Keratinocyte (primary cell): ENCODE measurements at regions not wholly inside any gene's neighbourhood (a gene's known extent, or its start where the extent isn't known, plus 50 kb on each side); places are given as distances from the start of the nearest gene placed in this dataset.

ENCODE experiments used
- EZH2 ChIP-seq: IDR thresholded peaks from one replicate; pipeline ENCODE4 v1.6.1; 2012; ENCODE audit warnings: inconsistent platforms, mild to moderate bottlenecking, low read length, moderate library complexity
- TF ChIP-seq, protein P1 (sequence below), 3 experiments: IDR thresholded peaks in 1 of 3; conservative IDR thresholded peaks in 1 of 3; optimal IDR thresholded peaks in 1 of 3; 2 replicates in 2 of 3; 3 replicates in 1 of 3; pipeline versions ENCODE3 to v1.5.1; 2011; ENCODE audit warnings: low read length in 3 of 3, mild to moderate bottlenecking in 3 of 3, moderate library complexity in 2 of 3, control low read depth in 1 of 3, inconsistent platforms in 1 of 3; ENCODE audit not compliant: insufficient read depth in 2 of 3; ENCODE audit errors: extremely low read depth in 1 of 3

DNA sequence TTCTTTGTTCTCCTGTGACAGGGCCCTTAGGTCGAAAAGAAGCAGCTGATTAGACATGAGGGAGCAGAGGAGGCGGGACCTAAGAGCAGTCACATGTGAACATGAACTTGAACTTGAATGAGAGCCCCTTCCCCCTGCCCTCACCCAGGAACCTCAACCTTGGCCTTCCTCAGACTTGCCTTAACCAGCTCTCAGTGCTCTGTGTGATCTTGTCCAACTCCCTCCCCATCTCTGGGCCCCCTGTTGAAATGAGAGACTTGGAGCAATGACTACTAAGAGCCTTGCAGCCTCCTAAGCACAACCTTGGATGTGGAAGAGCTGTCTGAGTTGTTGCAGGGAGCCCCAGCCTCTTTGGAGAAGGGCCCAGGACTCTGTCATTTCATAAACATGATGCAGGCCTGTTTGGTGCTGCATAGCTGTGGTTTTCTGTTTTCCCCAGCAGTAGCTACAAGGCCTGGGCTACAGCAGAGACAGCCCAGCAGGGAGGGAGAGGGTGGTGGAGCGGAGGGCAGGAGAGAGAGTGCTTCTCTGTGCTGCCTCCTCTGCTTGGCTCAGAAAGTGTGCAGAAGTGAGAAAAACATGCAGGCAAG, 123.9 kb upstream of the ZMIZ1 start:
- TF ChIP-seq, protein P1, sequence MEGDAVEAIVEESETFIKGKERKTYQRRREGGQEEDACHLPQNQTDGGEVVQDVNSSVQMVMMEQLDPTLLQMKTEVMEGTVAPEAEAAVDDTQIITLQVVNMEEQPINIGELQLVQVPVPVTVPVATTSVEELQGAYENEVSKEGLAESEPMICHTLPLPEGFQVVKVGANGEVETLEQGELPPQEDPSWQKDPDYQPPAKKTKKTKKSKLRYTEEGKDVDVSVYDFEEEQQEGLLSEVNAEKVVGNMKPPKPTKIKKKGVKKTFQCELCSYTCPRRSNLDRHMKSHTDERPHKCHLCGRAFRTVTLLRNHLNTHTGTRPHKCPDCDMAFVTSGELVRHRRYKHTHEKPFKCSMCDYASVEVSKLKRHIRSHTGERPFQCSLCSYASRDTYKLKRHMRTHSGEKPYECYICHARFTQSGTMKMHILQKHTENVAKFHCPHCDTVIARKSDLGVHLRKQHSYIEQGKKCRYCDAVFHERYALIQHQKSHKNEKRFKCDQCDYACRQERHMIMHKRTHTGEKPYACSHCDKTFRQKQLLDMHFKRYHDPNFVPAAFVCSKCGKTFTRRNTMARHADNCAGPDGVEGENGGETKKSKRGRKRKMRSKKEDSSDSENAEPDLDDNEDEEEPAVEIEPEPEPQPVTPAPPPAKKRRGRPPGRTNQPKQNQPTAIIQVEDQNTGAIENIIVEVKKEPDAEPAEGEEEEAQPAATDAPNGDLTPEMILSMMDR (optimal IDR thresholded peaks at IDR 0.05 in 1 of 3, IDR thresholded peaks at IDR 0.05 in 1 of 3, conservative IDR thresholded peaks at IDR 0.05 in 1 of 3; ENCODE audit: extremely low read depth in 1 of 3, insufficient read depth in 2 of 3, low read length in 3 of 3), result no peak
- TF ChIP-seq EZH2, result no peak
